MV-4-11 (cell line): ENCODE measurements at regions not wholly inside any gene's neighbourhood (a gene's known extent, or its start where the extent isn't known, plus 50 kb on each side); places are given as distances from the start of the nearest gene placed in this dataset.

ENCODE experiments used
- DNase-seq: peaks from one replicate; lab custom pipeline; 2025; lab: John Stamatoyannopoulos, UW

- DNase-seq: no peak
Measured at GRCh38 chr18:73790587-73790986, 357.0 kb downstream of the FBXO15 start.

- no peak for DNase-seq
Measured at GRCh38 chr18:73787316-73787715, 360.3 kb downstream of the FBXO15 start.

GRCh38 chr18:73785300-73785699, 362.3 kb downstream of the FBXO15 start:
- no peak for DNase-seq

- DNase-seq: no peak
Measured at GRCh38 chr18:73784853-73785252, 362.8 kb downstream of the FBXO15 start.

- DNase-seq: no peak
Measured at GRCh38 chr18:73782405-73782804, 365.2 kb downstream of the FBXO15 start.

GRCh38 chr18:73780218-73780617, 367.4 kb downstream of the FBXO15 start:
- no peak for DNase-seq

GRCh38 chr18:73778032-73778359, 369.6 kb downstream of the FBXO15 start:
- no peak for DNase-seq

- no peak for DNase-seq
Measured at GRCh38 chr18:73777356-73778031, 370.1 kb downstream of the FBXO15 start.

- DNase-seq: no peak
Measured at GRCh38 chr18:73774811-73775509, 372.7 kb downstream of the FBXO15 start.

GRCh38 chr18:73768043-73768442, 379.6 kb downstream of the FBXO15 start:
- DNase-seq: no peak

GRCh38 chr18:73766910-73767515, 380.6 kb downstream of the FBXO15 start:
- DNase-seq: no peak

- no peak for DNase-seq
Measured at GRCh38 chr18:73758446-73758845, 389.2 kb downstream of the FBXO15 start.

- DNase-seq: no peak
Measured at GRCh38 chr18:73756256-73757091, 391.2 kb downstream of the FBXO15 start.

GRCh38 chr18:73752965-73753364, 394.7 kb downstream of the FBXO15 start:
- DNase-seq: no peak

- DNase-seq: no peak
Measured at GRCh38 chr18:73752546-73752945, 395.1 kb downstream of the FBXO15 start.

- no peak for DNase-seq
Measured at GRCh38 chr18:73750052-73750451, 397.6 kb downstream of the FBXO15 start.

GRCh38 chr18:73749304-73749703, 398.3 kb downstream of the FBXO15 start:
- DNase-seq: no peak

- no peak for DNase-seq
Measured at GRCh38 chr18:73748731-73749130, 398.9 kb downstream of the FBXO15 start.

GRCh38 chr18:73746101-73746500, 401.5 kb downstream of the FBXO15 start:
- no peak for DNase-seq

- DNase-seq: no peak
Measured at GRCh38 chr18:73742957-73743356, 404.7 kb downstream of the FBXO15 start.

- DNase-seq: no peak
Measured at GRCh38 chr18:73741946-73742345, 405.7 kb downstream of the FBXO15 start.

- no peak for DNase-seq
Measured at GRCh38 chr18:73739098-73739497, 408.5 kb downstream of the FBXO15 start.

GRCh38 chr18:73737990-73738389, 409.6 kb downstream of the FBXO15 start:
- no peak for DNase-seq
